Body of pancreas (tissue), 4 donors: ENCODE measurements at regions not wholly inside any gene's neighbourhood (a gene's known extent, or its start where the extent isn't known, plus 50 kb on each side); places are given as distances from the start of the nearest gene placed in this dataset.

Source experiments
- ATAC-seq: fragments of 150-250 bp; one replicate; pipeline ENCODE4 v1.9.1; 2016
- DNase-seq, 4 donors: peaks; one replicate each; pipeline ENCODE4 v3.0.0-alpha.2; 2019
- H3K27ac ChIP-seq, 4 donors: fragments of 200-600 bp; sonication (generic); 1 replicate in 3 of 4; 2 replicates in 1 of 4; pipeline versions ENCODE4 v1.5.1 to v1.6.1; 2016 to 2019; ENCODE audit warnings: mild to moderate bottlenecking in 1 of 4, mixed read lengths in 1 of 4, moderate library complexity in 1 of 4
- H3K27me3 ChIP-seq, 2 donors: fragments of 200-600 bp; sonication (generic); one replicate each; pipeline ENCODE4 v1.6.0; 2016; ENCODE audit warnings: mild to moderate bottlenecking in 1 of 2
- H3K36me3 ChIP-seq, 2 donors: fragments of 200-600 bp; sonication (generic); replicated peaks in 1 of 2; 2 replicates each; pipeline ENCODE4 v1.5.1; 2016; ENCODE audit warnings: low read depth in 2 of 2; ENCODE audit not compliant: insufficient read depth in 1 of 2
- H3K4me1 ChIP-seq: fragments of 200-600 bp; sonication (generic); one replicate; pipeline ENCODE4 v1.6.0; 2016
- H3K4me3 ChIP-seq, 2 donors: fragments of 200-600 bp; sonication (generic); 1 replicate in 1 of 2; 2 replicates in 1 of 2; pipeline ENCODE4 v1.5.1; 2016 to 2019
- H3K9me3 ChIP-seq, 3 donors: fragments of 200-600 bp; sonication (generic); 1 replicate in 2 of 3; 2 replicates in 1 of 3; pipeline ENCODE4 v1.5.1; 2016
- CTCF ChIP-seq, 7 experiments: fragments of 450-650 bp in 4 of 7; fragments of 200-600 bp in 3 of 7; sonication (generic) in 3 of 7; IDR thresholded peaks; one replicate each; pipeline ENCODE4 v1.5.1; 2016 to 2019; ENCODE audit warnings: antibody characterized with exemption in 7 of 7
- POLR2A ChIP-seq, 3 donors: fragments of 450-650 bp; IDR thresholded peaks; one replicate each; pipeline ENCODE4 v1.6.1; 2016; ENCODE audit warnings: antibody characterized with exemption in 3 of 3, mild to moderate bottlenecking in 2 of 3
- WGBS, 2 donors: methylation state at CpG; one replicate each; pipeline ENCODE4 v1.1.5; 2017; 5-methylcytosine and 5-hydroxymethylcytosine counted together
- intact Hi-C: fragments of 100-400 bp; cut with DNase I; formaldehyde crosslinking; loops from one replicate; pipeline ENCODE4 v1.15.1; 2023

- Histone ChIP-seq H3K9me3 (no peaks in the 10 kb centered on the region), H3K36me3 (no peaks in the 10 kb centered on the region), H3K4me3 (no peak overlapping the region), H3K27ac (no peak overlapping the region), H3K4me1 (peaks cover 25% of the 10 kb centered on the region), H3K27me3 (no peaks in the 10 kb centered on the region)
- ATAC-seq (no peak), DNase-seq (no peak)
- TF ChIP-seq POLR2A (IDR thresholded peaks at IDR 0.05) = no peak
- no peak for TF ChIP-seq CTCF (IDR thresholded peaks at IDR 0.05)
- intact Hi-C loops = no loop called here
- WGBS, 2 donors = 85 to 86% methylated on average over 4 of the region's 4 CpGs
Measured at GRCh38 chr1:193402037-193402436, 215.6 kb upstream of the B3GALT2 start.

GRCh38 chr1:193394336-193394735 is 207.9 kb upstream of the B3GALT2 start:
- Histone ChIP-seq H3K27ac (no peak overlapping the region), H3K4me3 (no peak overlapping the region), H3K9me3 (no peaks in the 10 kb centered on the region), H3K27me3 (no peaks in the 10 kb centered on the region), H3K4me1 (no peaks in the 10 kb centered on the region), H3K36me3 (no peaks in the 10 kb centered on the region)
- ATAC-seq = no peak
- 89 to 95% methylated on average over 1 of the region's 1 CpG for WGBS, 2 donors
- intact Hi-C loops = no loop called here
- TF ChIP-seq CTCF (IDR thresholded peaks at IDR 0.05) = no peak
- no peak for DNase-seq

GRCh38 chr1:193392686-193393085 is 206.3 kb upstream of the B3GALT2 start:
- no peak for DNase-seq
- intact Hi-C loops = no loop called here
- Histone ChIP-seq H3K36me3 (no peaks in the 10 kb centered on the region), H3K4me1 (no peaks in the 10 kb centered on the region), H3K4me3 (no peak overlapping the region), H3K9me3 (no peaks in the 10 kb centered on the region), H3K27ac (no peak overlapping the region), H3K27me3 (no peaks in the 10 kb centered on the region)
- TF ChIP-seq POLR2A (IDR thresholded peaks at IDR 0.05) = no peak
- no peak for TF ChIP-seq CTCF (IDR thresholded peaks at IDR 0.05)
- no peak for ATAC-seq
- whole genome bisulfite sequencing, 2 donors = 79 to 81% methylated on average over 1 of the region's 1 CpG

- H3K9me3 ChIP-seq = no peaks in the 10 kb centered on the region
- no peaks in the 10 kb centered on the region for H3K4me1 ChIP-seq
- H3K4me3 ChIP-seq = no peak overlapping the region
- no peaks in the 10 kb centered on the region for H3K27me3 ChIP-seq
- intact Hi-C loops = no loop called here
- DNase-seq = no peak
- ATAC-seq = no peak
- TF ChIP-seq CTCF (IDR thresholded peaks at IDR 0.05) = no peak
- no peak for TF ChIP-seq POLR2A (IDR thresholded peaks at IDR 0.05)
- 97% methylated on average over 5 of the region's 5 CpGs for WGBS, 2 donors
- no peak overlapping the region for H3K27ac ChIP-seq
- H3K36me3 ChIP-seq = no peaks in the 10 kb centered on the region
Measured at GRCh38 chr1:193388683-193389082, 202.3 kb upstream of the B3GALT2 start.

- H3K27me3 ChIP-seq = no peaks in the 10 kb centered on the region
- H3K27ac ChIP-seq = no peak overlapping the region
- 87 to 88% methylated on average over 4 of the region's 4 CpGs for WGBS, 2 donors
- no peaks in the 10 kb centered on the region for H3K4me1 ChIP-seq
- TF ChIP-seq CTCF (IDR thresholded peaks at IDR 0.05) (no peak), POLR2A (IDR thresholded peaks at IDR 0.05) (no peak)
- intact Hi-C loops = no loop called here
- no peaks in the 10 kb centered on the region for H3K36me3 ChIP-seq
- H3K4me3 ChIP-seq = no peak overlapping the region
- no peaks in the 10 kb centered on the region for H3K9me3 ChIP-seq
- no peak for DNase-seq
- ATAC-seq = no peak
Measured at GRCh38 chr1:193388165-193388564, 201.8 kb upstream of the B3GALT2 start.
